ENCODE measurements at regions not wholly inside any gene's neighbourhood (a gene's known extent, or its start where the extent isn't known, plus 50 kb on each side); places are given as distances from the start of the nearest gene placed in this dataset.

GRCh38 chr4:67035501-67035900 is 509.8 kb downstream of the CENPC start:
- ChIA-PET CTCF (no interaction called here), POLR2A (no interaction called here)
- DNase-seq (ENCODE audit: low read depth, low spot score) = no peak
- peaks cover 9% of the 10 kb centered on the region; the same call in 1 of the 2 replicates for H3K9me3 ChIP-seq (ENCODE audit: control insufficient read depth, insufficient read depth, low read length)
- H3K4me3 ChIP-seq (ENCODE audit: low read depth, low read length) = no peak overlapping the region
- no peak overlapping the region for H3K27ac ChIP-seq (ENCODE audit: low read depth, low read length)
- no peak for TF ChIP-seq CTCF (IDR thresholded peaks at IDR 0.05; ENCODE audit: low read depth, low read length)
- no peaks in the 10 kb centered on the region for H3K27me3 ChIP-seq (ENCODE audit: control insufficient read depth, insufficient read depth, low read length)

GRCh38 chr4:67030636-67031035 is 514.7 kb downstream of the CENPC start:
- H3K27me3 ChIP-seq (ENCODE audit: control insufficient read depth, insufficient read depth, low read length) = no peaks in the 10 kb centered on the region
- peaks cover 3% of the 10 kb centered on the region; the same call in 1 of the 2 replicates for H3K9me3 ChIP-seq (ENCODE audit: control insufficient read depth, insufficient read depth, low read length)
- H3K4me3 ChIP-seq (ENCODE audit: low read depth, low read length) = no peak overlapping the region
- TF ChIP-seq CTCF (IDR thresholded peaks at IDR 0.05; ENCODE audit: low read depth, low read length) = no peak
- CTCF ChIA-PET = no interaction called here
- no peak overlapping the region for H3K27ac ChIP-seq (ENCODE audit: low read depth, low read length)
- POLR2A ChIA-PET = no interaction called here
- no peak for DNase-seq (ENCODE audit: low read depth, low spot score)

GRCh38 chr4:67020438-67020797 is 524.9 kb downstream of the CENPC start:
- Histone ChIP-seq H3K9me3 (ENCODE audit: control insufficient read depth, insufficient read depth, low read length) (no peaks in the 10 kb centered on the region; the same call in 1 of the 2 replicates), H3K27ac (ENCODE audit: low read depth, low read length) (no peak overlapping the region), H3K4me3 (ENCODE audit: low read depth, low read length) (no peak overlapping the region), H3K27me3 (ENCODE audit: control insufficient read depth, insufficient read depth, low read length) (no peaks in the 10 kb centered on the region)
- DNase-seq (ENCODE audit: low read depth, low spot score) = no peak
- no peak for TF ChIP-seq CTCF (IDR thresholded peaks at IDR 0.05; ENCODE audit: low read depth, low read length)
- CTCF ChIA-PET = no interaction called here
- POLR2A ChIA-PET = no interaction called here

- TF ChIP-seq CTCF (IDR thresholded peaks at IDR 0.05; ENCODE audit: low read depth, low read length) = no peak
- Histone ChIP-seq H3K9me3 (ENCODE audit: control insufficient read depth, insufficient read depth, low read length) (no peaks in the 10 kb centered on the region; the same call in 1 of the 2 replicates), H3K4me3 (ENCODE audit: low read depth, low read length) (no peak overlapping the region), H3K27me3 (ENCODE audit: control insufficient read depth, insufficient read depth, low read length) (no peaks in the 10 kb centered on the region), H3K27ac (ENCODE audit: low read depth, low read length) (no peak overlapping the region)
- CTCF ChIA-PET = no interaction called here
- POLR2A ChIA-PET = no interaction called here
- no peak for DNase-seq (ENCODE audit: low read depth, low spot score)
These were observed 525.4 kb downstream of the CENPC start for GRCh38 chr4:67019686-67020437.

GRCh38 chr4:67014592-67014991 is 530.7 kb downstream of the CENPC start:
- POLR2A ChIA-PET = no interaction called here
- CTCF ChIA-PET = no interaction called here
- DNase-seq (ENCODE audit: low read depth, low spot score) = no peak
- H3K4me3 ChIP-seq (ENCODE audit: low read depth, low read length) = no peak overlapping the region
- H3K9me3 ChIP-seq (ENCODE audit: control insufficient read depth, insufficient read depth, low read length) = no peaks in the 10 kb centered on the region; the same call in none of the 2 replicates
- H3K27ac ChIP-seq (ENCODE audit: low read depth, low read length) = no peak overlapping the region
- H3K27me3 ChIP-seq (ENCODE audit: control insufficient read depth, insufficient read depth, low read length) = no peaks in the 10 kb centered on the region
- no peak for TF ChIP-seq CTCF (IDR thresholded peaks at IDR 0.05; ENCODE audit: low read depth, low read length)

Data from AG04450 (cell line).